Calu3 (cell line): ENCODE measurements at regions not wholly inside any gene's neighbourhood (a gene's known extent, or its start where the extent isn't known, plus 50 kb on each side); places are given as distances from the start of the nearest gene placed in this dataset.

ENCODE experiments used
- BruUV-seq: library from RNA; stranded (reverse); fragments of 400-500 nt; replicated peaks from 2 replicates; lab custom pipeline; 2021; lab: Mats Ljungman, UMichigan
- CTCF ChIA-PET: fragments of 300-600 bp; sonication (Branson Sonifier 250); formaldehyde crosslinking; loops from one replicate; lab custom pipeline; 2022; ENCODE audit warnings: antibody characterized with exemption; lab: Charles Lee
- DNase-seq: peaks from one replicate; pipeline ENCODE4 v3.0.0; 2022
- H3K27ac Mint-ChIP-seq: one replicate; pipeline ENCODE4 v1.8.0; 2022; ENCODE audit warnings: mixed read lengths; ENCODE audit not compliant: unreplicated experiment
- H3K27me3 Mint-ChIP-seq: one replicate; pipeline ENCODE4 v1.8.0; 2022; ENCODE audit warnings: mixed read lengths; ENCODE audit not compliant: unreplicated experiment
- H3K36me3 Mint-ChIP-seq: one replicate; pipeline ENCODE4 v1.8.0; 2022; ENCODE audit warnings: mild to moderate bottlenecking, moderate library complexity, mixed read lengths; ENCODE audit not compliant: insufficient read depth, unreplicated experiment
- H3K4me1 Mint-ChIP-seq: one replicate; pipeline ENCODE4 v1.8.0; 2022; ENCODE audit warnings: mild to moderate bottlenecking, low read depth, mixed read lengths; ENCODE audit not compliant: unreplicated experiment
- H3K4me3 Mint-ChIP-seq: one replicate; pipeline ENCODE4 v1.8.0; 2022; ENCODE audit warnings: mild to moderate bottlenecking, low read depth, moderate library complexity, mixed read lengths; ENCODE audit not compliant: unreplicated experiment
- H3K9me3 Mint-ChIP-seq: one replicate; pipeline ENCODE4 v1.8.0; 2022; ENCODE audit warnings: low read depth, mixed read lengths; ENCODE audit not compliant: unreplicated experiment
- intact Hi-C: fragments of 100-400 bp; cut with micrococcal nuclease; formaldehyde crosslinking; loops from one replicate; pipeline ENCODE4 v1.10.0; 2022; ENCODE audit not compliant: unreplicated experiment
- TF ChIP-seq, protein P1 (sequence below): fragments of 200-600 bp; IDR thresholded peaks from one replicate; pipeline ENCODE4 v1.8.0; 2022; ENCODE audit warnings: antibody characterized with exemption; ENCODE audit not compliant: unreplicated experiment

DNA sequence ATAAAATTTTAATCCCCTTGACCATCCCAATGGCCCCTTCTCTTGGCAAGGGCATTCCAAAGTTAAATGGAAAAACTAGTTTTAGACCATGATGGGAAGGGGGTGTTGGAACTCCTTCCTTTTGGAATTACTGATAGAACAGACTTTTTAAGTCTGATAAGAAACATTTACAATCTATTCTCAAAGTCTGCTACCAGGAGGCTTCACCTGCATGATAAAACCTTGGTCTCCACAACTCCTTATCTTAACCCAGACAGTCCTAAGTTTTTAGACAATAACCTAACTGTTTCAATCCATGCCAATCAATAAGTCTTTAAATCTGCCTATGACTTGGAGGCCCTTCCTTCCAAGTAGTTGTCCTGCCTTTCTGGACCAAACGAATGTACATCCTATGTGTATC lies 63.9 kb upstream of the PGRMC2 start:
- BruUV-seq: no TSS peak
- no peak for DNase-seq
- CTCF ChIA-PET: no interaction called here
- peaks cover 24% of the 10 kb centered on the region for H3K4me1 Mint-ChIP-seq
- no peak overlapping the region for H3K27ac Mint-ChIP-seq
- TF ChIP-seq, protein P1, sequence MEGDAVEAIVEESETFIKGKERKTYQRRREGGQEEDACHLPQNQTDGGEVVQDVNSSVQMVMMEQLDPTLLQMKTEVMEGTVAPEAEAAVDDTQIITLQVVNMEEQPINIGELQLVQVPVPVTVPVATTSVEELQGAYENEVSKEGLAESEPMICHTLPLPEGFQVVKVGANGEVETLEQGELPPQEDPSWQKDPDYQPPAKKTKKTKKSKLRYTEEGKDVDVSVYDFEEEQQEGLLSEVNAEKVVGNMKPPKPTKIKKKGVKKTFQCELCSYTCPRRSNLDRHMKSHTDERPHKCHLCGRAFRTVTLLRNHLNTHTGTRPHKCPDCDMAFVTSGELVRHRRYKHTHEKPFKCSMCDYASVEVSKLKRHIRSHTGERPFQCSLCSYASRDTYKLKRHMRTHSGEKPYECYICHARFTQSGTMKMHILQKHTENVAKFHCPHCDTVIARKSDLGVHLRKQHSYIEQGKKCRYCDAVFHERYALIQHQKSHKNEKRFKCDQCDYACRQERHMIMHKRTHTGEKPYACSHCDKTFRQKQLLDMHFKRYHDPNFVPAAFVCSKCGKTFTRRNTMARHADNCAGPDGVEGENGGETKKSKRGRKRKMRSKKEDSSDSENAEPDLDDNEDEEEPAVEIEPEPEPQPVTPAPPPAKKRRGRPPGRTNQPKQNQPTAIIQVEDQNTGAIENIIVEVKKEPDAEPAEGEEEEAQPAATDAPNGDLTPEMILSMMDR: no peak
- H3K36me3 Mint-ChIP-seq: no peaks in the 10 kb centered on the region
- intact Hi-C loops: loop anchor here (10.0 kb wide), 1 partner anchor 127 kb away; no protein-coding TSS in a partner anchor
- peaks cover 3% of the 10 kb centered on the region for H3K9me3 Mint-ChIP-seq
- H3K27me3 Mint-ChIP-seq: no peaks in the 10 kb centered on the region
- H3K4me3 Mint-ChIP-seq: no peak overlapping the region

DNA sequence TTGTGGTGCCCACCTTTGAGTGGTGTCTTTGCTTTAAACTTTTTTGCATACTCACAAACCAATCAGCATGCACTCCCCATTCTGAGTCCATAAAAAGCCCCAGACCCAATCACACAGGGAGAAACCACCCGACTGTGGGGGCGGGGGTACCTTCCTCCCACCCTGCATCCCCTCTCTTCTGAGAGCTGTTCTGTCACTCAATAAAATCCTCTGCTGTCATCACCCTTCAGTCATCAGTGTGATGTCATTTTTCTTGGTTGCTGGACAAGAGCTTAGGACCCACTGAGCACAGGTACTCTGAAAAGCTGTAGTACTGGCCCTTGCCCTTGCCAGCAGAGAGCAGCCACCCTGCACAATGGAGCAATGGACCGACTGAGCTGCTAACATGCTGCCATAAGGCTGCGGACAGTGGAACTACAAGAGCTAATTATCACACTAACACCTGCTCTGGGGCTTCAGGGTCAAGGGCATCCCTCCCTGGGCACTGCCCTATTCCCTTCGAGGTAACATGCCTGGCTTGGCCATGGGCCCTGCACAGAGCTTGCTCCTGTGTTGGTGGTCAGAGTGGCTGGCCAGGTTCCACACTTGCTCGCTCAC lies 62.9 kb upstream of the PGRMC2 start:
- Mint-ChIP-seq H3K27ac (no peak overlapping the region), H3K36me3 (no peaks in the 10 kb centered on the region), H3K4me1 (peaks cover 22% of the 10 kb centered on the region), H3K4me3 (no peak overlapping the region), H3K27me3 (no peaks in the 10 kb centered on the region), H3K9me3 (peaks cover 3% of the 10 kb centered on the region)
- CTCF ChIA-PET: no interaction called here
- intact Hi-C loops: loop anchor here (10.0 kb wide), 1 partner anchor 126 kb away; no protein-coding TSS in a partner anchor
- no peak for DNase-seq
- BruUV-seq: no TSS peak
- TF ChIP-seq, protein P1: no peak

GRCh38 chr4:128349921-128350320 lies 62.3 kb upstream of the PGRMC2 start:
- Mint-ChIP-seq H3K4me1 (peaks cover 15% of the 10 kb centered on the region), H3K27me3 (no peaks in the 10 kb centered on the region), H3K27ac (no peak overlapping the region), H3K9me3 (peaks cover 3% of the 10 kb centered on the region), H3K36me3 (no peaks in the 10 kb centered on the region), H3K4me3 (no peak overlapping the region)
- CTCF ChIA-PET: no interaction called here
- no TSS peak for BruUV-seq
- no peak for DNase-seq
- TF ChIP-seq, protein P1: no peak
- intact Hi-C loops: loop anchor here (10.0 kb wide), 1 partner anchor 125 kb away; no protein-coding TSS in a partner anchor

DNA sequence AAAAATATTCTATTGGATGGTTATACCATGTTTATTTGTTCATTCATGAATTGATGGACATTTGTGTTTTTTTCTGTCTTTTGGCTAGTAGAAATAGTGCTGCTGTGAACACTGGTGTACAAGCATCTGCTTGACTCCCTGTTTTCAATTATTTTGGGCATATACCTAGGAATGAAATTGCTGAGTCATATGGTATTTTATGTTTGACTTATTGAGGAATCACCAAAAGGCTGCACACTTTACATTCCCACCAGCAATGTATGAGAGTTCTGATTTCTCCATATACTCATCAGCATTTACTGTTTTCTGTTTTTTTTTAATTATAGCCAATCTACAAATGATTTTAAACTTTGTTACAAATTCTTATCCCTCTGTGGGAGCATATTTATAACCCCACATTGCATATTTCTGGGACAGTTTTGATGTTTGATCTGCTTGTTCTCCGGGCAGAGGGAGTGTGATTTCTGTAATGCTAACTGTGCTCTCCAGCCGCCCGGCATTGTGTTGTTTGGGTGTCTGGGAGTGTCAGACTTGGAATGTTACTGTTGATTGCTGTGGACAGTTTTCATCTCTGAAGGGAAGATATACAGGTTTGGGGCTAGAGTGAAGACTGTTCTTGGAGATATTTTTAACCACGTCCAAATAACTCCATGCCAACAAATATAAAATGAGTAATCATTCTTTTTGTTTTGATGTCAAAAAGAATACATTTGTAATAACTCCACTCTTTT lies 60.5 kb upstream of the PGRMC2 start:
- no peak for DNase-seq
- BruUV-seq: no TSS peak
- Mint-ChIP-seq H3K27me3 (no peaks in the 10 kb centered on the region), H3K4me3 (no peak overlapping the region), H3K36me3 (no peaks in the 10 kb centered on the region), H3K4me1 (peaks cover 10% of the 10 kb centered on the region), H3K27ac (no peak overlapping the region), H3K9me3 (peaks cover 3% of the 10 kb centered on the region)
- CTCF ChIA-PET: no interaction called here
- intact Hi-C loops: no loop called here
- TF ChIP-seq, protein P1: no peak
